ENCODE measurements at regions not wholly inside any gene's neighbourhood (a gene's known extent, or its start where the extent isn't known, plus 50 kb on each side); places are given as distances from the start of the nearest gene placed in this dataset.
A peak's percentile ranks its signal among the peaks of the same experiment; 100 is the strongest.

- peak; percentile 58 to 63 for DNase-seq (ENCODE audit: low read depth in 2 of 2)
These were observed 114.5 kb upstream of the C1orf21 start for GRCh38 chr1:184272175-184272866.

- no peak for DNase-seq (ENCODE audit: low read depth in 2 of 2)
These were observed 110.4 kb upstream of the C1orf21 start for GRCh38 chr1:184276416-184276815.

GRCh38 chr1:184279911-184280458 lies 106.8 kb upstream of the C1orf21 start:
- no peak for DNase-seq (ENCODE audit: low read depth in 2 of 2)

GRCh38 chr1:184283999-184284398 lies 102.8 kb upstream of the C1orf21 start:
- DNase-seq (ENCODE audit: low read depth in 2 of 2) = no peak

GRCh38 chr1:184284900-184285299 lies 101.9 kb upstream of the C1orf21 start:
- DNase-seq (ENCODE audit: low read depth in 2 of 2) = no peak

- DNase-seq (ENCODE audit: low read depth in 2 of 2) = no peak
These were observed 101.3 kb upstream of the C1orf21 start for GRCh38 chr1:184285401-184286087.

GRCh38 chr1:184287001-184287400 lies 99.8 kb upstream of the C1orf21 start:
- DNase-seq (ENCODE audit: low read depth in 2 of 2) = no peak

- no peak for DNase-seq (ENCODE audit: low read depth in 2 of 2)
These were observed 96.8 kb upstream of the C1orf21 start for GRCh38 chr1:184289825-184290550.

- DNase-seq (ENCODE audit: low read depth in 2 of 2) = no peak
These were observed 95.1 kb upstream of the C1orf21 start for GRCh38 chr1:184291701-184292100.

- DNase-seq (ENCODE audit: low read depth in 2 of 2) = no peak
These were observed 94.7 kb upstream of the C1orf21 start for GRCh38 chr1:184292101-184292500.

- DNase-seq (ENCODE audit: low read depth in 2 of 2) = no peak
These were observed 92.7 kb upstream of the C1orf21 start for GRCh38 chr1:184294101-184294500.

GRCh38 chr1:184296466-184297243 lies 90.2 kb upstream of the C1orf21 start:
- DNase-seq (ENCODE audit: low read depth in 2 of 2) = peak; percentile 23 to 95

GRCh38 chr1:184297244-184297750 lies 89.5 kb upstream of the C1orf21 start:
- peak in 1 of 2 donors; percentile 72 for DNase-seq (ENCODE audit: low read depth in 2 of 2)

- DNase-seq (ENCODE audit: low read depth in 2 of 2) = no peak
These were observed 88.1 kb upstream of the C1orf21 start for GRCh38 chr1:184298440-184299405.

- DNase-seq (ENCODE audit: low read depth in 2 of 2) = peak in 1 of 2 donors; percentile 25
These were observed 87.4 kb upstream of the C1orf21 start for GRCh38 chr1:184299406-184299790.

GRCh38 chr1:184299796-184300195 lies 87.0 kb upstream of the C1orf21 start:
- no peak for DNase-seq (ENCODE audit: low read depth in 2 of 2)

GRCh38 chr1:184300446-184300845 lies 86.4 kb upstream of the C1orf21 start:
- peak in 1 of 2 donors; percentile 22 for DNase-seq (ENCODE audit: low read depth in 2 of 2)

- no peak for DNase-seq (ENCODE audit: low read depth in 2 of 2)
These were observed 85.6 kb upstream of the C1orf21 start for GRCh38 chr1:184301227-184301626.

GRCh38 chr1:184302346-184302745 lies 84.5 kb upstream of the C1orf21 start:
- DNase-seq (ENCODE audit: low read depth in 2 of 2) = no peak
